Uterus (tissue), 2 donors: ENCODE measurements at regions not wholly inside any gene's neighbourhood (a gene's known extent, or its start where the extent isn't known, plus 50 kb on each side); places are given as distances from the start of the nearest gene placed in this dataset.

ENCODE experiments used
- CTCF ChIP-seq, 4 experiments: fragments of 200-600 bp in 2 of 4; fragments of 450-650 bp in 2 of 4; sonication (generic) in 2 of 4; IDR thresholded peaks; one replicate each; pipeline ENCODE4 v1.5.1; 2016 to 2019; ENCODE audit warnings: antibody characterized with exemption in 4 of 4, mild to moderate bottlenecking in 2 of 4, moderate library complexity in 1 of 4
- POLR2A ChIP-seq, 2 donors: fragments of 450-650 bp; IDR thresholded peaks; one replicate each; pipeline ENCODE4 v1.6.1; 2016; ENCODE audit warnings: antibody characterized with exemption in 2 of 2, mild to moderate bottlenecking in 1 of 2, moderate library complexity in 1 of 2

GRCh38 chr12:47316609-47317049, 236.9 kb upstream of the AMIGO2 start:
- TF ChIP-seq CTCF (IDR thresholded peaks at IDR 0.05) = no peak
- TF ChIP-seq POLR2A (IDR thresholded peaks at IDR 0.05) = no peak
